ENCODE measurements at regions not wholly inside any gene's neighbourhood (a gene's known extent, or its start where the extent isn't known, plus 50 kb on each side); places are given as distances from the start of the nearest gene placed in this dataset.
"Not testable (repeated sequence)": the region's sequence is repeated elsewhere in the genome, so short reads cannot be mapped to it uniquely, and the experiment has no call there.

GRCh38 chr17:64800987-64801386 lies 118.3 kb downstream of the LRRC37A3 start:
- POLR2A ChIA-PET; H3K9me2 ChIP-seq; H3K4me3 ChIP-seq (ENCODE audit: low read depth in 2 of 2, low read length in 1 of 2); H3K79me2 ChIP-seq (ENCODE audit: insufficient read depth); CTCF ChIA-PET; H3K4me2 ChIP-seq; H3K9ac ChIP-seq; H2AFZ ChIP-seq (ENCODE audit: low read depth); H3K27ac ChIP-seq (ENCODE audit: low read depth in 2 of 2, low read length in 1 of 2); H3K27me3 ChIP-seq (ENCODE audit: insufficient read depth); H3K4me1 ChIP-seq (ENCODE audit: control insufficient read depth in 1 of 2, insufficient read depth in 2 of 2, low read depth in 1 of 2, low read length in 1 of 2); H3F3A ChIP-seq (replicated peaks; ENCODE audit: insufficient read depth); H3K9me3 ChIP-seq; DNase-seq; H4K20me1 ChIP-seq (ENCODE audit: insufficient read depth): not testable (repeated sequence)
- H3K36me3 ChIP-seq (replicated peaks in 1 of 2; ENCODE audit: control insufficient read depth in 1 of 2, insufficient read depth in 2 of 2, low read length in 1 of 2) = peaks cover 8 to 13% of the 10 kb centered on the region in 2 experiments
- 89% methylated on average over 7 of the region's 8 CpGs for WGBS (ENCODE audit: low lambda C conversion rate)

- H3K79me2 ChIP-seq (ENCODE audit: insufficient read depth); CTCF ChIA-PET; POLR2A ChIA-PET; H3K9me2 ChIP-seq; H3K4me3 ChIP-seq (ENCODE audit: low read depth in 2 of 2, low read length in 1 of 2); H3K4me1 ChIP-seq (ENCODE audit: control insufficient read depth in 1 of 2, insufficient read depth in 2 of 2, low read depth in 1 of 2, low read length in 1 of 2); H3K4me2 ChIP-seq; DNase-seq; H4K20me1 ChIP-seq (ENCODE audit: insufficient read depth); H3F3A ChIP-seq (replicated peaks; ENCODE audit: insufficient read depth); H3K27me3 ChIP-seq (ENCODE audit: insufficient read depth); H2AFZ ChIP-seq (ENCODE audit: low read depth); H3K9me3 ChIP-seq; H3K9ac ChIP-seq; H3K27ac ChIP-seq (ENCODE audit: low read depth in 2 of 2, low read length in 1 of 2): not testable (repeated sequence)
- WGBS (ENCODE audit: low lambda C conversion rate) = 86% methylated on average over 13 of the region's 21 CpGs
- peaks cover 8 to 13% of the 10 kb centered on the region in 2 experiments for H3K36me3 ChIP-seq (replicated peaks in 1 of 2; ENCODE audit: control insufficient read depth in 1 of 2, insufficient read depth in 2 of 2, low read length in 1 of 2)
These were observed 118.8 kb downstream of the LRRC37A3 start for GRCh38 chr17:64800361-64800895.

- peaks cover 12 to 13% of the 10 kb centered on the region in 2 experiments for H3K36me3 ChIP-seq (replicated peaks in 1 of 2; ENCODE audit: control insufficient read depth in 1 of 2, insufficient read depth in 2 of 2, low read length in 1 of 2)
- H4K20me1 ChIP-seq (ENCODE audit: insufficient read depth); H3K9ac ChIP-seq; H3K27me3 ChIP-seq (ENCODE audit: insufficient read depth); H3K79me2 ChIP-seq (ENCODE audit: insufficient read depth); H3K9me3 ChIP-seq; H3K4me2 ChIP-seq; CTCF ChIA-PET; H3K9me2 ChIP-seq; POLR2A ChIA-PET; H3K27ac ChIP-seq (ENCODE audit: low read depth in 2 of 2, low read length in 1 of 2); H3F3A ChIP-seq (replicated peaks; ENCODE audit: insufficient read depth); H3K4me1 ChIP-seq (ENCODE audit: control insufficient read depth in 1 of 2, insufficient read depth in 2 of 2, low read depth in 1 of 2, low read length in 1 of 2); H2AFZ ChIP-seq (ENCODE audit: low read depth); H3K4me3 ChIP-seq (ENCODE audit: low read depth in 2 of 2, low read length in 1 of 2): not testable (repeated sequence)
- 94% methylated on average over 5 of the region's 13 CpGs for WGBS (ENCODE audit: low lambda C conversion rate)
- peak; percentile 8 for DNase-seq
These were observed 119.6 kb downstream of the LRRC37A3 start for GRCh38 chr17:64799543-64800188.

- CTCF ChIA-PET; H3K9me2 ChIP-seq; H3K9ac ChIP-seq; H4K20me1 ChIP-seq (ENCODE audit: insufficient read depth); H3K79me2 ChIP-seq (ENCODE audit: insufficient read depth); H3K27ac ChIP-seq (ENCODE audit: low read depth in 2 of 2, low read length in 1 of 2); POLR2A ChIA-PET; H3K4me2 ChIP-seq; H3K9me3 ChIP-seq; H3F3A ChIP-seq (replicated peaks; ENCODE audit: insufficient read depth); H3K27me3 ChIP-seq (ENCODE audit: insufficient read depth); H3K4me3 ChIP-seq (ENCODE audit: low read depth in 2 of 2, low read length in 1 of 2); H3K4me1 ChIP-seq (ENCODE audit: control insufficient read depth in 1 of 2, insufficient read depth in 2 of 2, low read depth in 1 of 2, low read length in 1 of 2); DNase-seq; H2AFZ ChIP-seq (ENCODE audit: low read depth): not testable (repeated sequence)
- 100% methylated on average over 1 of the region's 1 CpG for WGBS (ENCODE audit: low lambda C conversion rate)
- peaks cover 13% of the 10 kb centered on the region in 2 experiments for H3K36me3 ChIP-seq (replicated peaks in 1 of 2; ENCODE audit: control insufficient read depth in 1 of 2, insufficient read depth in 2 of 2, low read length in 1 of 2)
These were observed 120.3 kb downstream of the LRRC37A3 start for GRCh38 chr17:64798961-64799360.

GRCh38 chr17:64798489-64798790 lies 120.8 kb downstream of the LRRC37A3 start:
- H3K27me3 ChIP-seq (ENCODE audit: insufficient read depth); H3K4me2 ChIP-seq; POLR2A ChIA-PET; H3K27ac ChIP-seq (ENCODE audit: low read depth in 2 of 2, low read length in 1 of 2); H3K9me2 ChIP-seq; H2AFZ ChIP-seq (ENCODE audit: low read depth); H3F3A ChIP-seq (replicated peaks; ENCODE audit: insufficient read depth); H3K4me1 ChIP-seq (ENCODE audit: control insufficient read depth in 1 of 2, insufficient read depth in 2 of 2, low read depth in 1 of 2, low read length in 1 of 2); H4K20me1 ChIP-seq (ENCODE audit: insufficient read depth); H3K9ac ChIP-seq; CTCF ChIA-PET; H3K79me2 ChIP-seq (ENCODE audit: insufficient read depth); H3K9me3 ChIP-seq; H3K4me3 ChIP-seq (ENCODE audit: low read depth in 2 of 2, low read length in 1 of 2): not testable (repeated sequence)
- H3K36me3 ChIP-seq (replicated peaks in 1 of 2; ENCODE audit: control insufficient read depth in 1 of 2, insufficient read depth in 2 of 2, low read length in 1 of 2) = peaks cover 9 to 13% of the 10 kb centered on the region in 2 experiments
- peak; percentile 12 for DNase-seq
- WGBS (ENCODE audit: low lambda C conversion rate) = 91% methylated on average over 5 of the region's 5 CpGs

Data from SK-N-SH (cell line).